ENCODE measurements at regions not wholly inside any gene's neighbourhood (a gene's known extent, or its start where the extent isn't known, plus 50 kb on each side); places are given as distances from the start of the nearest gene placed in this dataset.

- TF ChIP-seq HDAC6 (IDR thresholded peaks at IDR 0.05; ENCODE audit: low read depth, low read length) (no peak), RCOR1 (IDR thresholded peaks at IDR 0.05; ENCODE audit: borderline replicate concordance in 1 of 2, low read depth in 2 of 2, low read length in 2 of 2) (peak in 1 of 2 experiments; percentile 72; a peak in 2 of 4 replicates), MAZ (CRISPR knock-in tag; conservative IDR thresholded peaks at IDR 0.05 in 1 of 2, IDR thresholded peaks at IDR 0.05 in 1 of 2) (0 out of 4 replicates have a peak, but pooled peaks of 1 of the 2 experiments have one; percentile 18), ZNF212 (CRISPR knock-in tag; IDR thresholded peaks at IDR 0.05) (no peak), ZNF124 (CRISPR knock-in tag; IDR thresholded peaks at IDR 0.05) (no peak), ZNF778 (CRISPR knock-in tag; IDR thresholded peaks at IDR 0.05) (no peak), ZNF41 (CRISPR knock-in tag; conservative IDR thresholded peaks at IDR 0.05) (no peak), SMAD3 (CRISPR knock-in tag; conservative IDR thresholded peaks at IDR 0.05) (no peak), SMARCE1 (IDR thresholded peaks at IDR 0.05) (peak; percentile 67; the same call in 1 of the 2 replicates), ARID2 (IDR thresholded peaks at IDR 0.05) (no peak), TBL1XR1 (IDR thresholded peaks at IDR 0.05; ENCODE audit: low read length in 2 of 2) (no peak), ZBTB40 (IDR thresholded peaks at IDR 0.05) (no peak), ZBTB40 (CRISPR knock-in tag; IDR thresholded peaks at IDR 0.05) (no peak), FOSL1 (tag; conservative IDR thresholded peaks at IDR 0.05) (peak; percentile 97), NCOA4 (IDR thresholded peaks at IDR 0.05; ENCODE audit: partially characterized antibody) (no peak), ERF (CRISPR knock-in tag; IDR thresholded peaks at IDR 0.05) (no peak), ATF3 (IDR thresholded peaks at IDR 0.05) (peak; percentile 93), ATF3 (CRISPR knock-in tag; conservative IDR thresholded peaks at IDR 0.05) (no peak), RAD21 (CRISPR knock-in tag; conservative IDR thresholded peaks at IDR 0.05 in 1 of 2, IDR thresholded peaks at IDR 0.05 in 1 of 2) (no peak)
Observed at GRCh38 chr6:163814494-163815364, 400.2 kb downstream of the QKI start (continued).

Data from K562 (cell line).